Non-pigmented ciliary epithelial cell (primary cell): ENCODE measurements at regions not wholly inside any gene's neighbourhood (a gene's known extent, or its start where the extent isn't known, plus 50 kb on each side); places are given as distances from the start of the nearest gene placed in this dataset.
"Not testable (repeated sequence)": the region's sequence is repeated elsewhere in the genome, so short reads cannot be mapped to it uniquely, and the experiment has no call there.

Source experiments
- DNase-seq: peaks from one replicate; pipeline ENCODE4 v3.0.0-alpha.2; 2010; ENCODE audit warnings: low read depth

DNA sequence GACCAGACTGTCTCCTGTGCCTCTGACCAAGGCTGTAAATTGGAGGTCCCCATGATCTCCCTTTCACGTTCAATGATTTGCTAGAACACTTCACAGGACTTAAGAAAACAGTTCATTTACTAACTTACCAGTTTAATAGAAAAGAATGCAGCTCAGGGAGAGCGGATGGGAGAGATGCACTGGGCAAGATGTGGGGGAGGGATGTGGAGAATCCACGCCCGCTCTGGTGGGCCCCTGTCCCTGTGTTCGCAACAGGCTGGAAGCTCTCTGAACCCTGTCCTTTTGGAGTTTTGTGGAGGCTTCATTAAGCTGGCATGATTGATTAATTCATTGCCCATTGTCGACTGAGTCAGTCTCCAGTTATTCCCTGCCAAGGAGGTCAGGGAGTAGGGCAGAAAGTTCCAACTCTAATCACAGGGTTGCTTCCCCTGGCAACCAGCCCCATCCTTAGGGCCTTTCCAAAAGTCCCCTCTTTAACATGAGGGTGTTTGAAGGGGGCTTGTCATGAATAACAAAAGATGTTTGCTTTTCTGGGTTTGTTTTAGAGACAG lies 257.1 kb downstream of the ACKR3 start:
- no peak for DNase-seq

DNA sequence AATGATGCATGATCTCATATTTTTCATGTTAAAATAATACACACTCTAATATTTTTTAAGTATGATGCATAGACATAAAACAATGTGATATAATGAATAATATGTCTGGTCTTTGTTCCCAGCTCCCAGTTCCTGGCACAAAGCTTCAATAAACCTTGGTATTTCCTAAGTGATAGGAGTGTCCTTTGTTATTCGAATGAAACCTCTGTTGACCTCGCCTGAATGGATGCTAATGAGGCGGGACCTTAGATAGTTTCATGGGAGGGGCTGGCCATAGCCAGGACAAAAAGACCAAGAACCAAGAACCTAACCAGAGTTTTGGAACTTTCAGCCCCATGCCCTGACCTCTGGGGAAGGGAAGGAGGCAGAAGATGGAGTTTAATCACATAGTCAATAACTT lies 257.7 kb upstream of the COPS8 start:
- no peak for DNase-seq

DNA sequence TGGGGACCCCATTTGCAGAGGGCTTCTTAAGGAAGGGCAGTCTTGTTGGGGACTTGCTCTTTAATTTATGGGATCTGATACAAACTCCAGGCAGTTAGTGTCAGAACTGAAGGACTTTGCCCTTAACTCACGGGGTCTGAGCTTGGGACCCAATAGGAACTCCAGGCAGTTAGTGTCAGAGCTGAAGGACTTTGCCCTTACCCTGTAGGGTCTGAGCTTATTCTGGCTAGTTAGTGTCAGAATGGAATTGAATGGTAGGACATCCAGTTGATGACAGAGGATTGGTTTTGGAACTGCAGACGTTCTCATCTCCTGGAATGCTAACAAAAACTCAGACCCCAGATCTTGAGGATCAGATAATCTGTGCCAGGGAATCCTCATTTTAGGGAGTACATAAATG lies 256.9 kb upstream of the COPS8 start:
- no peak for DNase-seq

DNA sequence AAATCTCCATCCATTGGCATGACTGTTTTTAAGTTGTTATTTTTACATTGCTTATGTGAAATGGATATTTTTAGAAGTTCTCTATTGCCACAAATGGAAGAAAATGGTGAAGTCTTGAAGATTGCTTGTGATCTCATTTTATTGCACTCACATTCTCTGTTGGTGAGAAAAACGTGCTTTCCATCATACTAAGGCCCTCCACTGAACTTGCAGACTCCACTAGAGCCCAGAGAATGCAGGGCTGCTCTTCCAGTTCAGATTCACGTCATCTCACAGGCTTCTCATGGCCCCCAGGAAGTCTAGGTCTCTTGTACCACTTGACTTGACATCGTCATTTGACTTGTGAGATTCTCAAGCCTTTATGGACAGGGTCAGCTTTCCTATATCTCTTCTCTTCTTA lies 254.8 kb upstream of the COPS8 start:
- no peak for DNase-seq

DNA sequence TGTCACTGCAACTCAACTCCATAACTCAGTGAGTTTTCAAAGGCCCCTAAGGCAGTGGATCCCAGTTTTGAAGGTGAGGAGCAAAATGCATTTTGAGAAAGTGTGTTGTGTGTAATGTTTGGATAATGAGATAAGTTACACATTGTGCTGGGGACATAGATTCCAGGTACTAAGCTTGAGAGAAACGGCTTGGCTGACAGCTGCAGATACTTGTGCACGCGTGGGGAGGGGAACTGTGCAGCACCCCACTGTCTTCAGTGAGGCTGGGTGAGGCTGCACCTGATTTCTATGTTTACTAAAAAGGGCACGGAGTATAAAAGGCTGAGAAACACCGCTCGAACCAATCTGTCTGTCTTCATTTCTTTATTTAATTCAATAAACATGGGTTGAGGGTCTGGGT lies 254.0 kb upstream of the COPS8 start:
- no peak for DNase-seq

DNA sequence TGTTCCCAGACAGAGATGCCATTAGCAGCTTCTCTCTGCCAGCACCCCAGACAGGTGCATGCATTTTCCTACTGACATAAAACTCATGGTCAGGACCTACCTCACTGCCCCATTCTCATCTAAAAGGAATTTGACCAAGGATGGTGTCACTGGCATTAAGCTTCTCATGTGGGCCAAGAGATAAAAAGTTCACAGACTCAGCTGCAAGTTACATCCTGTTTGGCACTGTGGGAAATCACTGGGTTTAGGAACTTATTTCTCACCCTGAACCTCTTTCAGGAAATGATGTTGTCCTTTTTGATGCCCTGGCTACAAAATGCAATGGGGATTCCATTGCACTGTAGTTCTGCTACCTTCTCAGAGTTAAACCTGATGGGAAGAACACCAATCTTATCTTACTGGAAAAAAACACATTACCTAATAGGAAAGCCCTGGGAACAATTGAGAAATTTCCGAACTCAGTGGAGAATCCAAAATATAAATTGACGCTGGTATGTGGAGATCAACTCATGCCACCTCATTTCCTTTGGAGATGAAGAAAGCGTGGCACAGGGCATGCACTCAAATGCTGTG lies 252.1 kb upstream of the COPS8 start:
- no peak for DNase-seq

DNA sequence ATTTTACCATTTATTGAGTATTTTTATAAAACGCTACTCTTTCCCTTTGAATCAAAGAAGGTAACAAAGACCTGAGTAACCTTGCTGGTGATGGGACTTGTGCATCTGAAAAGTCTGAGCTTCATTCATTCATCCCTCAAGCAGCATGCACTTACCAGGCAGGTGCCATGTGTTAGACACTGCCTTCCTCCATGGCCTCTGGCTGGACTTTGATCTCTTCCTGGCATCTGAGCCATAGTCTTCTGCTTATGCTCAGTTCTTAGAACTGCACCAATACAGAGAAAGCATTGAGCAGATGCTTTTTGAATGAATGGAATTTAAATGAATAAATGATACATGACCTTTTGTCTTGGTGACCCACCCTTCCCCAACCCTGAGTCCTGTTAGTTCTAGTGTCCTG lies 251.4 kb upstream of the COPS8 start:
- DNase-seq, result no peak

DNA sequence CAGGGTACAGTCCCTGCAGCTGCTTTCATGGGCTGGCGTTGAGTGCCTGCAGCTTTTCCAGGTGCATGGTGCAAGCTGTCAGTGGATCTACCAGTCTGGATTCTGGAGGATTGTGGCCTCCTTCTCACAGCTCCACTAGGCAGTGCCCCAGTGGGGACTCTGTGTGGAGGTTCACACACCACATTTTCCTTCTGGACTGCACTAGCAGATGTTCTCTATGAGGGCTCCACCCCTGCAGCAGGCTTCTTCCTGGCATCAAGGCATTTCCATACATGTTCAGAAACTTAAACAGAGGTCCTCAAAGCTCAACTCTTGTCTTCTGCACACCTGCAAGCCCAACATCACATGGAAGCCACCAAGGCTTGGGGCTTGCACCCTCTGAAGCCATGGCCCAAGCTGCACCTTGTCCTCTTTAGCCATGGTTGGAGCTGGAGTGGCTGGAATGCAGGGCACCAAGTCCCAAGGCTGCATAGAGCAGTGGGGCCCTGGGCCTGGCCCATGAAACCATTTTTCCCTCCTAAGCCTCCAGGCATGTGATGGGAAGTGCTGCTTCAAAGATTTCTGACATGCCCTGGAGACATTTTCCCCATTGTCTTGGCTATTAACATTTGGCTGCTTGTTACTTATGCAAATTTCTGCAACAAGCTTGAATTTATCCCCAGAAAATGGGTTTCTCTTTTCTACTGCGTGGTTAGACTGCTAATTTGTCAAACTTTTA lies 250.2 kb upstream of the COPS8 start:
- no peak for DNase-seq

DNA sequence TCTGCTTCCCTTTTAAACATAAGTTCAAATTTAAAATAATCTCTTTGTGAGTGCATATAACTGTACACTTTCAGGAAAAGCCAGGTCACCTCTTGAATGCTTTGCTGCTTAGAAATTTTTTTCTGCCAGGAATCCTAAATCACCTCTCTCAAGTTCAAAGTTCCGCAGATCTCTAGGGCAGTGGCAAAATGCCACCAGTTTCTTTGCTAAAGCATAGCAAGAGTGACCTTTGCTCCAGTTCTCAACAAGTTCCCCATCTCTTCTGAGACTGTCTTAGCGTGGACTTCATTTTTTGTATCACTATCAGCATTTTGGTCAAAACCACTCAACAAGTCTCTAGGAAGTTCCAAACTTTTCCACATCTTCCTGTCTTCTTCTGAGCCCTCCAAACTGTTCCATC lies 249.7 kb upstream of the COPS8 start:
- DNase-seq, result not testable (repeated sequence)

DNA sequence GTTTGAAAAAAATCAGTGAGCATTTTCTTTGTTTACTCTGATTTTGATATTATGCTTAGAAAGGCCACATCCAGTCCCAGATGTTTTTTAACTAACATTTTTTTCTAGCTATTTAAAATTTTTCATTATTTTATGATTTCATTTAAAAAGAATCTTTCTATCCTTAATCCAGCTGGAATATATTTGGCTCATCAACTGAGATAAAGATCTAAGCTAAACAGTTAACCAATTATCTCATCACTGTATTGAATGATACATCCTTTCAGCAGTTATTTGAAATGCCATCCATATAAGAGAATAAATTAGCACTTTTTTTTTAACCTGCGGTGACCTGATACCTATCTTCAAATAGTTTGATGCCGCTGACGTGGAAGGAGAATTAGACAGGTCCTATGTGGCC lies 245.5 kb upstream of the COPS8 start:
- DNase-seq, result no peak

DNA sequence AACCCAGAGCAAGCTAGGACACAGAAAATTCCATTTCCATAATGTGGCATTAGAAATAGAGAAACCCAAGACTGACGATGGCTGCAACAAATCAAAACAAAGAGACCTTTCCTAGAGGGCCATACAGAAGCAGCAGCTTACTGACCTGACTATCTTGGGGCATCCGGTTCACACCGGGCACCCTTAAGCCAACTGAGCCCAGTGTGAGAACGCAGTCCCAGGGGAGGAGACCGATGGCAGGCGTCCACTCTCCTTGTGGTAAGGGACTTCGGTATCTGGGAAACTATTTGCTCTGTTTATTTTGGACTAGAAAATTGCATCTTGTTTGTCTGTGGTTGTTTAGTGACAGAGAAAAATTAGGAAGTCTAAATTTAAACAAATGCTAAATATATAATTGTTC lies 244.8 kb upstream of the COPS8 start:
- no peak for DNase-seq

DNA sequence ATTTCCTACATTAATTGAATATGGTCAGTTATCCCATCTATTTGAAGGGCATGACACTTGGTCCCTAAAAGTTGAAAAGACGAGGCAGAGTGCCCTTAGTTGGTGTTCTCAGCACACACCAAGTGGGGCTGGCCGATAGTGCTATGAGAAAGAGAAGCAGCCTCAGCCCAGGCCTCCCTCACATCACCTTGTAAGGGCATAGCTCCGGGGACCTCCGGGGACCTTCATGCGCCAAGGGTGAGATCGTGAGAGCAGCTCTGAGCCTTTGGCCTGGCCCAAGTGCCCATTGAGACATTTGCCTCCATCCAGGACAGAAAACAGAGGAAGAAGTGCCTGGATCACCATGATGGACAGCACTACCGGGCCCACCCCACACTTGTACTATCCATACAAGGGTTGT lies 244.3 kb upstream of the COPS8 start:
- DNase-seq, result no peak

DNA sequence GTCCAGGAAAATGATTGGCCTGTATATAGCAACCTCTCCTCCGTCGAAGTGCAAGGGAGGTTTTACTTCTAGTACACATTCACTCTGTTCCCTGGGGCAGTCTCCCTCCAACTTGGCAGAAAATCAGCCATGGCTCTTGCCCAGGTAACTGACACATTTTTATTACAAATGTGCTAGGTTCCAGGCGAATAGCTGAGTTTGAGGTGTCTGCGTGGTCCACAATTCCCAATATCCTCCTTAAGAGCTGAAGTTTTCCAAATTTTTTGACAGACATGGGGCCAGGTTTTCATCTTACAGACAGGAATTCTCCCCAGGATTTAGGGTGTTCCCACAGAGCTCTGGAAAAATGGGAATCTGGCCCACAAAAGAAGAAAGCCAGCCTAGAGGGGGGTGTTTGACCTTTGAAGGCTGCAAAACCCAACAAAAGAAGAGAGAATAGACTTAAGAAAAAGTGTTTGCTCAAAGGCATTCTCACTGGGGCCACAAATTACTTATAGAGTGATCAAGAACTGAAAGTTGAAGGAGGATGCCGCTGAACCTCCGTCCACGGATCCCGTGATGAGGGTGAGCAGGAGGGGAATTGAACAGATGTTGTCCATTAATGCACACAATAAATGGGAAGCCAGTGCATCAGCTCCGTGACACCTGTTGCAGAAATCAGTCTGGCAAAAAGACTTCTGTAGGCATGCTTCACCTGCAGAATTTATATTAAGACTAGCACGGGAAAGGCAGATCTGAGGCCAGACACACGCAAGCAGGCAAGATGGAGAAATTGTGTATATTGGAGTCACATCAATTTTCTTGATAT lies 242.3 kb upstream of the COPS8 start:
- no peak for DNase-seq

DNA sequence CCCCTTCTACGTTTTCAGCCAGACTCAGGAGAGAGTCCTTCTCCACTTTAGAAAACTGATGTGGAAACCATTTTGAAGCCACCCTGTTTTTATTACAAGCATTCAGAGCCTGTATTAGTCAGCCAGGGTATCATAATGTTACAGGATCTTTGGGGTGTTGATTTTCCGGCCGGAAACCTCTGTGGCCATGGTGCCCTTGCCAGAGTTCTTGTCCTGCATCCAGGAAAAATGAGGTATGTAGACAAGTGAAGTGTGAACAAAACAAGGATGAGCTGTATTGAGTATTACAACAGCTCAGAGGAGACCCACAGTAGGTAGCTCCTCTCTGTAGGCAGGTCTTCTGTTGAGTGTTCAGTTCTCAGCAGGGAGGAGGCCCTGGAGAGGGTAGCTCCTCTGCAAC lies 241.0 kb upstream of the COPS8 start:
- no peak for DNase-seq

DNA sequence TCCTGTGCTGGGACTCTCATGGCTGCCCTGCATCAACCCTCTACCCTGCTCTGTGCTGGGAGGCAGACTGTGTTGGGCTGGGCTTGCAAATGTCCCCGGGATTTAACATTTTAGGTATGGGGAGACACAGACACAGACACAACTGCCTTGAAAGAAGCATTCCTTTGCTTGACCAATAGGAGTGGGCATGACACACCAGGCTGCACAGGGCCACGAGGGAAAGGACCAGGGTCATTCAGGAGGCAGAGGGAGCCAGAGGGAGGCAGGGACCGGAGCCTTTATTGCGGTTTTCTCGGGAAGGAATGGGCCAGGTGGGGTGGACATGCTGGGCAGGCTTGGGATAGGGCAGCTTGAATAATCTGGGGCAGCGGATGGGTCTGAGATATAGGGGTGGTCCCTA lies 238.7 kb upstream of the COPS8 start:
- DNase-seq, result no peak

DNA sequence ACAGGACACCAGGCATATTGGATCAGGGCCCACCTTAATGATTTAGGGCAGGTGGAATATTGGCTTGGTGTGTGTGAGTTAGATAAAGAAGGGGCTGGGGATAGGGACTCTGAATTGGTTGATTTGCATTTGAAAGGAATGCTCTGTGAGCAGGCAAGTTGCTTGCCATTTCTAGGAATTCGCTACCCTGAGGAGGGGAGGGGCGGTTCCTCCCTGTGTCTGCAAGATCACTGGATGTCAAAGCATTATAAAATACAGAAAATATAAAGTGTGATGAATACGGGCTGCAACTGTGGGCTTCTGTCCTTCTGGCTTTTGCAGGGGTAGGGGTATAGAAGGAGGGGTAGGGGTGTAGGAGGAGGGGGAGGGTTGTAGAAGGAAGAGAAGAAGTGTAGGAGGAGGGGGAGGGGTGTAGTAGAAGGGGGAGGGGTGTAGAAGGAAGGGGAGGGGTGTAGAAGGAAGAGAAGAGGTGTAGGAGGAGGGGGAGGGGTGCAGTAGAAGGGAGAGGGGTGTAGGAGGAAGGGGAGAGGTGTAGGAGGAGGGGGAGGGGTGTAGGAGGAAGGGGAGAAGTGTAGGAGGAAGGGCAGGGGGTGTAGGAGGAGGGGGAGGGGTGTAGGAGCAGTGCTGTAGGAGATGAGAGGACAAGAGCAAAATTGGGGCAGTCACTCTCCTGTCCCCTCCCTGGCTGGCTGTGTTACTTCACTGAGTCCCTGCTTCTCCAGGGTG lies 238.0 kb upstream of the COPS8 start:
- DNase-seq, result no peak

DNA sequence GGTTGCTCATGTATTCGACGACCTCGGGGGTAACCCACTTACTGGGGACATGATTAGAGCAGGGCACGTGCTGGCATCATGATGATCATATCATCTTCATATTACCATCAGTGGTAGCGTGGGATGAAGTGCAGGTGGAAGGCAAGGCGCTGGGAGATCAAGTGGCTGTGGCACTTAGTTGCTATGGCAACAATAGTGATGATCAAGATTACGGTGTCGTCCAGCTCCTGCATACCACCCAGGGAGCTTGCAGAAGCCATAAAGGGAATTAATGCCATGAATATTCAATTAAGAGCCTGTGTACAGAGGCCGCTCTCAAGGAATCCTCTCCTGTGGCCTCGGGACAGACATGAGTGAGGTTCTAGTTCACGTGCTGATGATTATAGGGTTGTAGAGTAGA lies 237.2 kb upstream of the COPS8 start:
- DNase-seq, result no peak

DNA sequence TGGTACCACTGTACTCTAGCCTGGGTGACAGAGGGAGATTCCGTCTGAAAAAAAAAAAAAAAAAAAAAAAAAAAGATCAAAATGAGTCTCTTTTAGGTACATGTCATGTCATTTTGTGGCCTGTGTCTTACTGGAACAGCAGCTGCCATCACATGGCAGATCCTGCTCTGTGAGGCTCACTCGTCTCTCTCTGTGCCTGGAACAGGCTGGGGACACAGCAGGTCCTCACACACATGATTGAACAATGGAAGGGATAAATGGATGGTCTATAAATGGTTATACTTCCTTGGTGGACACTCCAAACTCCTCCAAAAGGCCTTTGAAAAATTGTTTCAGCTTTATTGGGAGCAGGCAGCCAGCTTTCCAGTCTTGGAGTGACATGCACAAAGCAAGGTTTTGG lies 236.2 kb upstream of the COPS8 start:
- no peak for DNase-seq

DNA sequence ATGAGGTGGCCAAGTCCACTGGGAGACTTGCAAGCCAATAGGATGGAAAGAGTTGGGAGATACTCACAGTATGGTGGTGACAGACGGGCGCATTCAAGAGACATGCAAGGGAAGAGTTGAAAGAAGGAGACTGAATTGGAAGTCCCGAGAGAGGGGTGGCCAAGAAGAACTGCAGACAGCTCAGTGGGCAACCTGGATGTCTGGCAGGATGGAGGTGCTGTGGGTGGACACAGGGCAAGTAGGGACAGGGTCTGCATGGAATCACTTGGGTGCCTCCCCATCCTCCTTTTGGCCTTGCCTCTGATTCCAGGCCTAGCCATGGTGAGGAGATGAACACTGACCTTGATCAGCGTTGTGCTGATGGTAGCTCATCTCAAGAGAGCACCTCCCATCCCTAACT lies 235.7 kb upstream of the COPS8 start:
- no peak for DNase-seq

DNA sequence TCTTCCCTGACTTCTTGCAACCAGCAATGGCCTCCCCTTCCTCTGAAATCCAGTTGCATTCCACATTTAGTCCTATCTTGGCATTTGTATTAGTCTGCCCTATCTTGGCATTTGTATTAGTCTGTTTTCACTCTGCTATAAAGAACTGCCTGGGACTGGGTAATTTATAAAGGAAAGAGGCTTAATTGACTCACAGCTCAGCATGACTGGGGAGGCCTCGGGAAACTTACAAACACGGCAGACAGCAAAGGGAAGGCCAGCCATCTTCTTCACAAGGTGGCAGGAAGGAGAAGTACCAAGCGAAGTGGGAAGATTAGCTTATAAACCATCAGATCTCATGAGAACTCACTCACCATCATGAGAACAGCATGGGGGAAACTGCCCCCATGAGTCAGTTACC lies 234.5 kb upstream of the COPS8 start:
- DNase-seq, result no peak

DNA sequence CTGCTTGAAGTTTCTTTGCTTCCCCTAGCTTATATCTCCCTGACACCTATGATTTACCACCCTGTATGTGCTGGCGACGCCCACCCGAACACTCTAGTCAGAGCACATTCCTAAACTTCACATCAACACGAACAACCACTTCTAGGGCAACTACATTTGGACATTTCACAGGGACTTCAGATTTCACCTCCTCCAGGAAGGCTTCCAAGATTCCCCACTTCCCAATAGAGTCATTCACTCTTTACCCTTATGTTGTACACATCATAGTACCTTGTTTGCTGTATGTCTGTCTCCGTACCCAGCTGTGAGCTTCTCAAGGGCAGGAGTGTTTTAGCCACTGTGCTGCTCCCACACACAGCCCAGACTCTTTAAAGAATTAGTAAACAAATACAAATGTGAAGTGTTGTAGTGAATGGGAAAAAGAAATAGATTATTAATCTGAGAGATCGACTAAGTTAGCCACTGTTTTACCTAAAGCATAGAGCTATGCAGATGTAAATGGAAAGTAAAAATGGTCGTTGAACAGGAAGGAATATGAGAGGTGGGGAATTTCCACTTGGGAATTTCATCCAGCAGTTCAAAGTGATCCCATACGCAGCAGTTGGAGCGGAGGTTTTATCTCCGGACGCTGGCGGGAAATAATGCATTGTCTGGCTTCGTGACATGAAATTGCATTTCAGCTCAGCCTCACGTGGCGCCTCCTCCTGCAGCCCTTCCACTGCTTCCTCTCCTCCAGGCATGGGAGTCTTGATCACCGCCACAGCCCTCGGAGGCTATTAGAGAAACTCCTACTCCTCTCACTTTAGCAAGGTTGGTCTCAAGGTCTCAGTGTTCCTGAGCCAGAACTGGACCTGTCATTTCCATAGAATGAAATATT lies 233.4 kb upstream of the COPS8 start:
- no peak for DNase-seq

DNA sequence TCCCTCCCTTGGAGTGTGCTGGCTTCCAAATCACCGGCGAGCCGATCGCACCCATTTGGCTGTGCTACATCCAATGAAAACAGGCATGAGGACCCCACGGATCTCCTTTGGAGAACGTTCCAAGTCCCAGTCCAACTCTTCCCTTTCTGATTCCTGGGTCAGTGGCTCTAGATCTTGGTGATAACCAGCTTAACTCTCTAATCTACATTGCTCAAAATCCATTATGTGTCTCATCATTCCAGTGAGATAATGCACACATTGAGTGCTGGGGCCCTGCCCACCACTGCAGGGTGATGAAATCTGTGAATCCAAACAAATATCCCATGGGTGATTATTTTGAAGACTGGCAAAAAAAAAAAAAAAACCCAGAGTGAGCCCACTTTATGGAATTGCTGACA lies 232.7 kb upstream of the COPS8 start:
- no peak for DNase-seq
